ENCODE measurements at regions not wholly inside any gene's neighbourhood (a gene's known extent, or its start where the extent isn't known, plus 50 kb on each side); places are given as distances from the start of the nearest gene placed in this dataset.
"Not testable (repeated sequence)": the region's sequence is repeated elsewhere in the genome, so short reads cannot be mapped to it uniquely, and the experiment has no call there.

DNA sequence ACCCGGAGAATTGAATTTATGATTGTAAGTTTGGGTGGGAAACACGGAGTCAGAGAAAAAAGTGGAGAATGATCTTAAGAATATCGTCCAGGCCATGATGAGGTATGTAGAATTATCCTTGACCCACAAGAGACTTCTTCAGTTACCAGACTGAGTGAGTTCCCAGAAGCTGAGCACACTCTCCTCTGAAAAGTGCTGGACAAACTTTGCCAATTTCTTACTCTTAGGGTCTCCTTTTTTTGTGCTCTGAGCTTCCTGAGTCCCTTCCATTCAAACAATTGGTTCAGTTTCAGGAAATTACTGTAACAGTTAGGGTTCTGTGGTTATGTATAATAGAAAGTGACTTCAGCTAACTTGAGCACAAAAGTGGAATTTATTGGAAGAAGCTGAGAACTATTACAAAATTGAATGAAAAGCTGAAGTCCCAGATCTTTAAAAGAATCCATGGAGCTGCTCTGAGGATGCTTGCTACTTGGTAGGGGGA is 50.6 kb upstream of the EHBP1 start:
- no peaks in the 10 kb centered on the region for H3K36me3 Mint-ChIP-seq
- no peak for DNase-seq (ENCODE audit: low spot score in 2 of 2, unreplicated experiment in 2 of 2)
- H3K27ac Mint-ChIP-seq: no peak overlapping the region
- no peak overlapping the region for H3K4me3 Mint-ChIP-seq
- H3K27me3 Mint-ChIP-seq (ENCODE audit: low read depth): no peaks in the 10 kb centered on the region
- TF ChIP-seq, protein P1, sequence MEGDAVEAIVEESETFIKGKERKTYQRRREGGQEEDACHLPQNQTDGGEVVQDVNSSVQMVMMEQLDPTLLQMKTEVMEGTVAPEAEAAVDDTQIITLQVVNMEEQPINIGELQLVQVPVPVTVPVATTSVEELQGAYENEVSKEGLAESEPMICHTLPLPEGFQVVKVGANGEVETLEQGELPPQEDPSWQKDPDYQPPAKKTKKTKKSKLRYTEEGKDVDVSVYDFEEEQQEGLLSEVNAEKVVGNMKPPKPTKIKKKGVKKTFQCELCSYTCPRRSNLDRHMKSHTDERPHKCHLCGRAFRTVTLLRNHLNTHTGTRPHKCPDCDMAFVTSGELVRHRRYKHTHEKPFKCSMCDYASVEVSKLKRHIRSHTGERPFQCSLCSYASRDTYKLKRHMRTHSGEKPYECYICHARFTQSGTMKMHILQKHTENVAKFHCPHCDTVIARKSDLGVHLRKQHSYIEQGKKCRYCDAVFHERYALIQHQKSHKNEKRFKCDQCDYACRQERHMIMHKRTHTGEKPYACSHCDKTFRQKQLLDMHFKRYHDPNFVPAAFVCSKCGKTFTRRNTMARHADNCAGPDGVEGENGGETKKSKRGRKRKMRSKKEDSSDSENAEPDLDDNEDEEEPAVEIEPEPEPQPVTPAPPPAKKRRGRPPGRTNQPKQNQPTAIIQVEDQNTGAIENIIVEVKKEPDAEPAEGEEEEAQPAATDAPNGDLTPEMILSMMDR (IDR thresholded peaks at IDR 0.05; ENCODE audit: unreplicated experiment): no peak
- H3K4me1 Mint-ChIP-seq: peaks cover 4% of the 10 kb centered on the region
- peaks cover 8% of the 10 kb centered on the region for H3K9me3 Mint-ChIP-seq

DNA sequence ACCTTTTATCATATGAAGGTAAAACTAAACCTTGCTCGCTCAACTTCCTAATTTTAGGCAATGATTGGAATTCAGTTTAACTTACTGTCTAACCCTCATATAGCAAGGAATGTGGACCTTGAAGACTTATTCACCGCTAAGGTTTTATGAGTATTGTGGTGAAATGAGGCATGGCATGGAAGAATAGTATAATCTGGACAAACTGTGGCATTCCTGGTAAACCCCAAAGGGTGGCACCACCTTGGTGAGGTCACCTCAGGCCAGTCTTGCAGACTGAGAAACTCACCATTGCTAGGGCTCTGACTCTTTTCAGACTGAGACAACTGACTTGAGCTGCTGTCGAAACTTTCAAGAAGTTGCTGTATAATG is 51.1 kb upstream of the EHBP1 start:
- TF ChIP-seq, protein P1 (IDR thresholded peaks at IDR 0.05; ENCODE audit: unreplicated experiment): no peak
- DNase-seq (ENCODE audit: low spot score in 2 of 2, unreplicated experiment in 2 of 2): no peak
- Mint-ChIP-seq H3K27ac (no peak overlapping the region), H3K4me3 (no peak overlapping the region), H3K4me1 (peaks cover 4% of the 10 kb centered on the region), H3K27me3 (ENCODE audit: low read depth) (no peaks in the 10 kb centered on the region), H3K36me3 (no peaks in the 10 kb centered on the region), H3K9me3 (peaks cover 12% of the 10 kb centered on the region)

DNA sequence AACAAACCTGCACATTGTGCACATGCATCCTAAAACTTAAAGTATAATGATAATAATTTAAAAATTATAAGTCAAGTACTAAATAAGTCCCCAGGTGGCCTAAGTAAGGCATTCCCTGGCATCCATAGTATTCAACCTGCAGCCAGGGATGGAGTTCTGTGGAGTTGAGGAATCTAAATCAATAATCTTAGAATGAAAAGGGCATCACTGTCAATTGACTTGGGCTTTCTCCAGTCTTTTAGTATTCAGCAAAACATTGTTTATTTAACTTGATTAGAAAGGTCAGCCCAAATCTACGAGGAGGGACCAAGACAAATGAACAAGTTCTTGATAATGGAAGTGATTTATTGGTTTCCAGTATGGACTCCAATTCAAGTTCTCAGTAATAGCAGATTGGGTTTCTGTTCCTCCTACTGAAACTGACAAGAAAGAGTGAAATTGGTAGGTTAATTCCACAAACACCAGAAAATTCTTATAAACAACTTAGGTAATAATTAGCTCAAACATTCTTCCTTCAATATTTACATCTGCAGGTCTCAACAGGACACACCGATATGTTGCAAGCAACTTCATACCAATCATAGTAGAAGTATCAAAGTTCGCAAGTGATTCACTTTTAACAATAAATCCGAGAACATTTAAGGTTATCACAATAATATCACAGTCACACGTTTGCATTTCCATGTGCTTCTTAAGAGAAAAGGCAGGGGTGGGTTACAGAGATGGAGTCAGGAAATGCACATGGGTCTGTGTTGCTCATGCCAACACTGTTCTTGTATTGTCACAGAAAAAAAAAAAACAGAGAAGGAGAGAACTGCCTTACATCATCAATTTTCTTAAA is 51.7 kb upstream of the EHBP1 start:
- Mint-ChIP-seq H3K27me3 (ENCODE audit: low read depth) (no peaks in the 10 kb centered on the region), H3K4me3 (no peak overlapping the region), H3K9me3 (peaks cover 12% of the 10 kb centered on the region), H3K36me3 (no peaks in the 10 kb centered on the region), H3K27ac (no peak overlapping the region), H3K4me1 (peaks cover 4% of the 10 kb centered on the region)
- no peak for DNase-seq (ENCODE audit: low spot score in 2 of 2, unreplicated experiment in 2 of 2)
- TF ChIP-seq, protein P1 (IDR thresholded peaks at IDR 0.05; ENCODE audit: unreplicated experiment): no peak

DNA sequence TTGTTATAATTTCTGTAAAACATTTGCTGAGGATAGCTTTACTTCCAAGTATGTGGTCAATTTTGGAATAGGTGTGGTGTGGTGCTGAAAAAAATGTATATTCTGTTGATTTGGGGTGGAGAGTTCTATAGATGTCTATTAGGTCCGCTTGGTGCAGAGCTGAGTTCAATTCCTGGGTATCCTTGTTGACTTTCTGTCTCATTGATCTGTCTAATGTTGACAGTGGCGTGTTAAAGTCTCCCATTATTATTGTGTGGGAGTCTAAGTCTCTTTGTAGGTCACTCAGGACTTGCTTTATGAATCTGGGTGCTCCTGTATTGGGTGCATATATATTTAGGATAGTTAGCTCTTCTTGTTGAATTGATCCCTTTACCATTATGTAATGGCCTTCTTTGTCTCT is 56.4 kb upstream of the EHBP1 start:
- H3K36me3 Mint-ChIP-seq; H3K27ac Mint-ChIP-seq; DNase-seq (ENCODE audit: low spot score in 2 of 2, unreplicated experiment in 2 of 2); H3K27me3 Mint-ChIP-seq (ENCODE audit: low read depth); H3K4me1 Mint-ChIP-seq; H3K4me3 Mint-ChIP-seq: not testable (repeated sequence)
- peaks cover 18% of the 10 kb centered on the region for H3K9me3 Mint-ChIP-seq

DNA sequence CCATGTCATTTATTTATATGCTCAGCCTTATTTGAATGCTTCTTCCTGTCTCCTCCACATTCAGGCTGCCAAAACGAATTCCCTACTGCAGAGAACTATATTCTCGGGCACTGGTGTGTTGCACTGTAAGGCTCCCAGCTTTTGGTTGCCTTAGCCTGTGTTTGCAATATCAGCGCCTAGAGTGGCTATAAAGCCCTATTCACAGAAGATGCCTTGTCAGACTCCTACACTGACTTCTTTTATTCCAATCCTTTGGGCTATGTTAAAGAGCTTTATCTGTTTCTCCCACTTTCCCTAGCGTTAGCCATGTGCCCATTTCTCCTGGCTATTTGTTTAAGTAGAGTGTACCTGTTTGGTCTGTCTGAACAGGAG is 62.4 kb upstream of the EHBP1 start:
- DNase-seq (ENCODE audit: low spot score in 2 of 2, unreplicated experiment in 2 of 2): no peak
- Mint-ChIP-seq H3K27ac (no peak overlapping the region), H3K4me1 (peaks cover 25% of the 10 kb centered on the region), H3K36me3 (peaks cover 2% of the 10 kb centered on the region), H3K4me3 (no peak overlapping the region), H3K27me3 (ENCODE audit: low read depth) (no peaks in the 10 kb centered on the region), H3K9me3 (peaks cover 14% of the 10 kb centered on the region)
- TF ChIP-seq, protein P1 (IDR thresholded peaks at IDR 0.05; ENCODE audit: unreplicated experiment): no peak

DNA sequence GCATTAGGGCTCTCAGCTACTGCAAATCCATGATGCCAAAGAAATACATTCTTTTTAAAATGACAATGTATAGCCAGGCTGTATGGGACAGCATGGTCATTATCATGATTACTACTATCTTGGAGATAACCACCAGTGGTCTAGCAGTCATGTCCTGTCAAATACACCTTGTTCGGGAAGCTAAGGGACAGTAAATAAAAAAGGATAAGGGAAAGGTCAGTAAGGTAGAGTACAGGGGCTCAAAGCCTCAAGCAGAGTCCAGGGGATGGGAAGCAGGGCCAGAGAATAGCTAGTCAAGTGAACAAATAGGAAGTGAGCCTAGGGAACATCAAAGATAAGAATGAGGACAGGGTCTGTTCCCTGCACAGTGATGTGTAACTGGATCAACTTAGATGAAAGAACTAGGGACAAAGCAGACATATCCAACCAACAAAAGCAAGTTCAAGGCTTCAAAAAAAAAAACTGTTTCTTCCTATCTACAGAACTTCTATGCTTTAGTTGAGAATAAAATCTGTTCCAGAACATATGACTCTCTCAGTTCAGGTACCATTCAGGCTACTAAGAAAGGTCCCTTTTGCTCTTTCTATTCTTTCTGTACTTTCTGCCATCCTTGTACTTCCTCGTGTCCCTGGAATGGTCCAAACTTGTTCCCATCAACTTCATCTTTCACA is 62.9 kb upstream of the EHBP1 start:
- peaks cover 19% of the 10 kb centered on the region for H3K9me3 Mint-ChIP-seq
- H3K27me3 Mint-ChIP-seq (ENCODE audit: low read depth): no peaks in the 10 kb centered on the region
- no peak for DNase-seq (ENCODE audit: low spot score in 2 of 2, unreplicated experiment in 2 of 2)
- no peak overlapping the region for H3K27ac Mint-ChIP-seq
- H3K36me3 Mint-ChIP-seq: peaks cover 3% of the 10 kb centered on the region
- peaks cover 25% of the 10 kb centered on the region for H3K4me1 Mint-ChIP-seq
- TF ChIP-seq, protein P1 (IDR thresholded peaks at IDR 0.05; ENCODE audit: unreplicated experiment): no peak
- H3K4me3 Mint-ChIP-seq: no peak overlapping the region
